NCI-H2107 treated with DMSO at 0.1 percent for 48 hours (cell line): ENCODE measurements at regions not wholly inside any gene's neighbourhood (a gene's known extent, or its start where the extent isn't known, plus 50 kb on each side); places are given as distances from the start of the nearest gene placed in this dataset.
A peak's percentile ranks its signal among the peaks of the same experiment; 100 is the strongest.
"Not testable (repeated sequence)": the region's sequence is repeated elsewhere in the genome, so short reads cannot be mapped to it uniquely, and the experiment has no call there.

Experiments
- DNase-seq: peaks from one replicate; lab custom pipeline; 2025; ENCODE audit not compliant: unreplicated experiment; lab: John Stamatoyannopoulos, UW

DNA sequence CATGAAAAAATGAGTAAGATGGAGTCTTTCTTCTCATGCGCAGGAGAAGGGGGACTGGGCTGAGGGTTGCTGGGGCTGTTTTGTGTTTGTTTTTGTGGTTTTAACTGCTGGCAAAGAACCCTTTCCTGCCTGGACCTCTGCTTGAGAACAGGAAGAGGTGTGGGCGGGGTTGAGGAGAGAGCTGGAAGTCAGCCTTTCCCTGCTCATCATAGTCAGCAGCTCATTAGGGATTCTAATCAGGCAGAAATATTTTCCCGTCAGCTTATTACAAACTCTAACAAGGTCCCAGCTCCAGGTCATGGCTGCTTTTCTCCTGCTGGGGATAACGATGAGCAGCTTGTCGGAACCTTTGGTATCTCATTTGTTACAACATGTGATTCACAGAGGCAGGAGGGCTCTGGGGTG, 185.0 kb upstream of the NRXN3 start:
- no peak for DNase-seq

DNA sequence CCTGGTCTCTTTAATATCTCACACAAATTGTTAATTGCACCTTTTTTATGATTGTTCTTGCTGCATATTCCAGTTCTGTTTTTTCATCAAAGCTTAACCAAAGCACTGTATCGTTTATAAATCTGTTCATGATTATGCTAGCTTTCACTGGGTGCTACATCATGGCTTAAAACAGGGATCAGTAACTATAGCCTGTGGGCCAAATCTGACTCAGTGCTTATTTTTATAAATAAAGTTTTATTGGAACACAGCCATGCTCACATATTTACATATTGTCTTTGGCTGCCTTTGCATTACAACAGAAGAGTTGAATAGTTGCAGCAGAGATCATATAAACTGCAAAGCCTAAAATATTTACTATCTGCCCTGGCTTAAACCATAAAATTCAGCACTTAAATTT, 183.4 kb upstream of the NRXN3 start:
- DNase-seq = no peak

DNA sequence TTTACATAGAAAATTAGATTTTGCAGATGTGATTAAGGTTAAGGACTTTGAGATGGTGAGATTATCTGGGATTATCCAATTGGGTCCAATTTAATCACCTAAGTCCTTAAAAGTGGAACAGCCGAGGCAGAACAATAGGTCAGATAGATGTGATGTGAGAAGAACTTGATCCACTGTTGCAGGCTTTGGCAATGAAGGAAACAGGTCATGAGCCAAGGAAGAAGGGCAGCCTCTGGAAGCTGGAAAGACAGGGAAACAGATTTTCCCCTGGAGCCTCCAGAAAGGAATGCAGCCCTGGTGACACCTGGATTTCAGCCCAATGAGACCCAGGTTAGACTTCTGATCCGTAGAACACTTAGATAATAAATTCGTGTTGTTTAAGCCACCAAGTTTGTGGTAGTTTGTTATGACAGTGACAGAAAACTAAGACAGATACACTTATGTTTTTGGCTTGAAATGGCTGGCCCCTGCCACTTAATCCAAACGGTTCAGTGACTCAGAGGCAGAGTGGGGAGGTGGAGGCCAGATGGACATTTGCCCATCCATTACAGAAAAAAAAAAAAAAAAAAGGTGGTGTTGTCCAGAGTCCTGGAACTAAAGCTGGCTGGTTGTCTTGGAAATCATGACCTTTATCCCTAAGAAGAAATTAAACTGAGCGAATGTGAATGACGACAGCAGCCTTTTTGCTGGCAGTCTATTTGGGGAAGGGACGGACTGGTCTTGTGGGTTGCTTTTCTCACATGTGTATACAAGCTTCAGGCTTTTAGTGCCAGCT, 181.9 kb upstream of the NRXN3 start:
- DNase-seq = no peak

DNA sequence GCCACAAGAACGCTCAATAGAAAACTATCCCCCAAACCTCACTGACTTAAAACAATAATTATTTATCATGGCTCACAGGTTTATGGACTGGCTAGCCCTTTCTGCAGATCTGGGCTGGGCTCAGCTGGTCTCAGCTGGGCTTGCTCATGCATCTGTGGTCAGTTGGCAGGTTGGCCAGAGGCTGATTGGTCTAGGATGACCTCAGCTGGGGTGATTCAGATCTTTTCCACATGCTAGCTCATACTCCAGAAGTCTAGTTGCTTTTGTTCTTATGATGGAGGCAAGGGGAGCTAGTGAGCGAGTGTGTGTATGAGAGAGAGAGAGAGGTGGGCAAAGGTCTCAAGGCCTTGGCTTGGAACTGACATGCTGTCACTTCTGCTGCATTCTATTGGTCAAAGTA, 181.2 kb upstream of the NRXN3 start:
- DNase-seq = no peak

DNA sequence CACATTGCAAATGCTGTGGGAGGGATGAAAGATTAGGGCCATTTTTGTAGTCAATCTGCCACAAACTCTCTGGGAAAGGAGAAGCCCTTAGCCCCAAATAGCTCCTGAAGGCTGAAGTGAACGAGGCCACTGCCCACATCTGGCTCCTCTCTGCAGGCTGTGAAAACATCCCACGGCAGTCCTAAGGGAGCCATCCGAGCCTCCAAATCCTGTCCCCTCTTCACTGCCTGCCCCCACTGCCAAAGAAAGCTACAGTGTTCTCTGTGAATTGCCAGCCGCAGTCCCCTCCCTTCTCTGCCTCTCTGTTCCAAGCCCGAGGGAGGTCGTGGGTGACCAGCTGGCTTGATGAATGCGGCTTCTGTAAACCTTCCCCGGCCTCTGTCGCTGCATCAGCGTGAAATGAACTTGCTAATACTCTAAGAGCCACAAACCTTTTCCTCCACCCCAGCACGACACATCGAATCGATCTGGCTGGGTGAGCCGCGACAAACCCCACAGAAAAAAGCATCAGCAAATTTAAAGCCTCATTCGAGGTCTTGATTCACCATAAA, 180.7 kb upstream of the NRXN3 start:
- DNase-seq = no peak

DNA sequence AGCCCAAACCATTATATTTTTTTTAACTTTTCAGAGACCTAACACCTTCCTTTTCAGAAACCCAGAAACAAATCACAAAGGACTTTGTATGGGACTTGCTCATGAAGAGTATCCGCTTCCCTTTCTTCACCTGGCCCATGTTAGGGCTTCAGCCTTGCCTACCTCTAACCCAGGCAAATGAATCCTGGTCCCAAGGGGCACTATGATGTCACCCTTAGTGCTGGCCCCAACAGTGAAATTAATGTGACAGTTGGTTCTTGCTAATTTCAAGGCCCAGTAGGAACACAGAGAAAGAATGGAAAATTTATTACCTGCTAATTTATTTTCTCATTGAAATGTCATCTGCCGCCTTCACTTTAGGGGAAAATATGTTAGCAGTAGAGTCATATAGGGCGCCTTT, 179.8 kb upstream of the NRXN3 start:
- no peak for DNase-seq

DNA sequence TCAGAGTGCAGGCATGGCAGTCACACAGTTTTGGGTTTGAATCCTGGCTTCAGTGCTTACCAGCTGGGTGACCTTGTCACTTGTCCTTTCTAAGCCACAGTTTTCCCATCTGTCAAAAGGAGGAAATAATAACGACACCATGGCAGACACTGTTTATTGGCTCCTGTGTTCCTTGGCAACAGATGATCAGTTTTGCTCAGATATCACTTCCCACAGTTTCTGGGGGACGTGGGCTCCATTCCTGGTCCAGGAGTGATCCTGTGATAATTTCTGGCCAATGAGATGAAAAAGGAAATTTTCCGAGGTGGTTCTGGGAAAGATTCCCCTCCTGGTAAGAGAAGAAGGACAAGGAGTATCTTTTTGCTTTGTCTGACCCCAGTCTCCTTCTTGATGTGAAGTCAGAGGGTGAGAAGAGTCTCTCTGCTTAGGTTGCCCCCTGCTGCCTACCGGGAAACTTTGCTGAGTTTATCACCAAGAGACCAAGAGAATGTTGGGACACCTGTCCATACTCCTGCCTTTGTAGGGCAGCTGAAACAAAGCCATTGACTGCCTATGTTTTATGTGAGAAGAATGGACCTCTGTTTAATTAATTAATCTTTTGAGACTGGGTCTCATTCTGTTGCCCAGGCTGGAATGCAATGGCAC, 178.9 kb upstream of the NRXN3 start:
- DNase-seq = no peak

DNA sequence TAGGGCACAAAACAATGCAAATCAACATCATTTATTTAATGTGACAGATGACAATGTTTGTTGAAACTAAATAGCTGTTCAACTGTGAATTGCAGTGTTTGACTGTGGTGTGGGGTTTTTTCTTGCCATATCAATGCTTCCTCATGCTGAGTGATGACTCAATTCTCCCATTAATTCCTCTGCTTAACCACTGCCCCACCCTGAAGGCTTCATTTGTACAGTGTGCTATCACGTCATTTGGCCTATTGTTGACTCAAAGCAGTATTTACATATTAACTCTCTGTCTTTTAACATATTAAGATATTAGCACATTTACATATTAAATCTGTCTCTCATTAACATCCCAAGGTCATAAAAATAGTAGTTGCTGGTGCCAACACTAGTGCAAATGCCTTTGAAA, 164.8 kb upstream of the NRXN3 start:
- no peak for DNase-seq

DNA sequence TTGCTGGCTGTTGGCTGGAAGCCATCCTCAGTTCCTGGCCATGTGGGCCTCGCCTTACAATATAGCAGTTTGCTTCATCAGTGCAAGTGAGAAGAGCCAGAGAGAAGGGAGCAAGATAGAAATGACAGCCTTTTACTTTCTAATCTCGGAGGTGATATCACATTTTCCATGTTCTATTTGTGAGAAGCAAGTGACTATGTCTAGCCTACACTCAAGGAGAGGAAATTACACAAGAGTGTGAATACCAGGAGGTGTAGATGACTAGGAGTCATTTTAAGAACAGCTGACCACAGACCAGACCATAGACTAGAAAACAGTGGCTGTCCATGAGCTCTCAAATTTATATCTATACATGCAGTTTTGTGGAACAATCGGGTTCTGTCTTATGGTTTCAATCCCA, 163.0 kb upstream of the NRXN3 start:
- no peak for DNase-seq

DNA sequence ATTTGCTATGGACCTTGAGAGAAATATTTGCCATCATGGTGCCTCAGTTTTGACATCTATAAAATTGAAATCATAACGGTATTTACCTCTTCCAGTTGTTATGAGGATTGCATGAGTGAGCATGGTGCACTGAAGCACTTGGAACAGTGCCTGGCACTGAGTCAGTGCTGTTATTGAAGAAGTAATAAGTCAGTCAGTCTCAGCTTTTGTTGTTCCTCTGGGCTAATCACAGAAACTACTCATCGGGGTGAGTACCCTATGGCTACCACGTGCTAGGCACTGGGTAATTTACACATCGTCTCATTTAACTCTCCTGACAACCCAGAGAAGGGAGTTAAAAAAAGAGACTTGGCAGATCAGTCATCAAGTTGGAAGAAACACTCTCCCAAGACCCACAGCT, 159.5 kb upstream of the NRXN3 start:
- no peak for DNase-seq

DNA sequence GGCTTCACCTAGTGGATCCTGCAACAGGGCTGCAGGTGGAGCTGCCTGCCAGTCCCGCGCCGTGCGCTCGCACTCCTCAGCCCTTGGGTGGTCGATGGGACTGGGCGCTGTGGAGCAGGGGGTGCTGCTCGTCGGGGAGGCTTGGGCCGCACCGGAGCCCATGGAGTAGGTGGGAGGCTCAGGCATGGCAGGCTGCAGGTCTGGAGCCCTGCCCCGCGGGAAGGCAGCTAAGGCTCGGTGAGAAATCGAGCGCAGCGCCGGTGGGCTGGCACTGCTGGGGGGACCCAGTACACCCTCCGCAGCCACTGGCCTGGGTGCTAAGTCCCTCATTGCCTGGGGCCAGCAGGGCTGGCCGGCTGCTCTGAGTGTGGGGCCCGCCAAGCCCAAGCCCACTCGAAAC, 156.3 kb upstream of the NRXN3 start:
- not testable (repeated sequence) for DNase-seq

DNA sequence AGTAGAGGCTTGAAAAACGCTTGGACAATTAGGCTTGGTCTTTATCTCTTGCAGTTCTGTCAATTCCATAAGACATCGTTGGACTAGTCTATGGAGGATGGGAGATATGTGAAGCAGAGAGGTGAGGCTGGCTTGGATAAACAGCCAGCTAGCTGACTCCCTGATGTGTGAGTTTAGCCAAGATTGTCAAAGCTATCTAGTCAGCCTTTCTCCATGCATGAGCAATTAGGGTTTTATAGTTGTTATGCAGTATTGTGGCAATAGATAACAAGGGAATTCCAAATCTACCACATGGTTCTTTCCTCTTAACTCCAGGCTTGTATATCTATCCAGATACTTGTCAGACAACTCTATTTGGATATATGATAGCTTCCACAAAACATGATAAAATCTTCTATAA, 153.6 kb upstream of the NRXN3 start:
- no peak for DNase-seq

DNA sequence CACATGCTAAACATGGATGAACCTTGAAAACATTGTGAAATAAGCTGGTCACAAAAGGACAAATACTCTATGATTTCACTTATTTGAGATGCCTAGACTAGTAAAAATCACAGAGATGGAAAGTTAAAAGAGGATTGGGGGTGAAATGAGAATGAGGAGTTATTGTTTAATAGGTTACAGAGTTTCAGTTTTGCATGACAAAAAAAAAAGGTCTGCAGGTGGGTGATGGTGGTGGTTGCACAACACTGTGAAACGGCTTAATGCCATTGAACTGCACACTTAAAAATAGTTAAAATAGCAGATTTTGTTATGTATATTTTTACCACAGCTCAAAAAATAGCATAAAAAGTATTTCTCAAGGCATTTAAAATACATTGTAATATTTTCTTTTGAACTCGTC, 151.9 kb upstream of the NRXN3 start:
- DNase-seq = no peak

DNA sequence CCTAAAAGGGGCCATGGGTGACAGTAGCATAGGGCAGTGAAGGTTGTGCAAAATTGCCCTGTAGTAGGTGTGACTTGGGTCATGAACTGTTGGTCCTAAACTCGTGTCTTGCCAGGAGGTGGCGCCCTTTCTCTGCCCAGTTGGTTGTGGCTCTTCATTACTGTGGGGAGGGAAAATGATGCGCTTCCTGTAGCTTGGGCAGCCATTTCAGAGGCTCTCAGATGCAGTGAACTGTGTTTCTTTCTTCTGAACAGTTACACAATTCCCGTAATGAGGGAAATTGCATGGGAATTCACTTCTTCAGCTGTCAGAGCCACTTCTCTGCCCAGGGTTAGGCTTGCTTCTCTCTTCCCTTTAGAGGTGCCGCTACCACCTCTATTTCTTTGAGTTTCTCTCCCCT, 148.1 kb upstream of the NRXN3 start:
- peak; percentile 97 for DNase-seq

DNA sequence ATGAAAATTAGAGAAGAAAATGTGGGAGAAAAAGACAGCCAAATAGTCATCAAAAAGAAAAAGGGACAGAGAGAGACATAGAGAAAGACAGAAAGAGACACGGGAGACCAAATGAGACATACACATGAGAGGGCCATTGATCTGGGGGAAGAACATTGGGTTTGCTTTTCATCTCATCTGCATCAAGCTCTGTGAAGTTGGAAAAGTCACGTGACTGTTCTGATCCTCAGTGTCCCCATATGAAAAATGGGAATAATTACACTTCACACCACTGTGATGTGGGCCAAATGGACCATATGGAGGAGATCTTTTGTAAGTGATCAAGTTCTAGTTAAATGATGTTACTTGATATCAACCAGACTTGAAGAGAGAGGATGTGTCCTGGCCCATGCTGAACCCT, 147.1 kb upstream of the NRXN3 start:
- no peak for DNase-seq

DNA sequence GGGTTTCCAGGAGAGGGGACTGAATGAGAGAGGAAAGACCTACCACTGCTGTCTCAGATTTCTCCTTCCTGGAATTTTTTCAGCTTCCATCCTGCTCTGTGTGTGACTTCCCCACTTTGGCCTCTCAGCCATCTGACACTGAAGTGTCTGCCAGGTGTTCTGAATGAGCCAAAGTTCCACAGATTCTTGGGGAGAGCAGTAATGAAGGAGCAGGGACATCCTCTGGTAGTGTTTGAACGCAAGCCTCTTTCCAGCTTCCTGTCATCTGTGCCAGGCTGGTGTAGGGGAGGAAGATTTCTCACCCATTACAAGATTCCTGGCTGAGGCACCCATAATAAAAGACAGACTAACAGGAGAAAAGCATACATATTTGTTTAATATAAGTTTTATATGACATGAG, 141.7 kb upstream of the NRXN3 start:
- peak; percentile 45 for DNase-seq

DNA sequence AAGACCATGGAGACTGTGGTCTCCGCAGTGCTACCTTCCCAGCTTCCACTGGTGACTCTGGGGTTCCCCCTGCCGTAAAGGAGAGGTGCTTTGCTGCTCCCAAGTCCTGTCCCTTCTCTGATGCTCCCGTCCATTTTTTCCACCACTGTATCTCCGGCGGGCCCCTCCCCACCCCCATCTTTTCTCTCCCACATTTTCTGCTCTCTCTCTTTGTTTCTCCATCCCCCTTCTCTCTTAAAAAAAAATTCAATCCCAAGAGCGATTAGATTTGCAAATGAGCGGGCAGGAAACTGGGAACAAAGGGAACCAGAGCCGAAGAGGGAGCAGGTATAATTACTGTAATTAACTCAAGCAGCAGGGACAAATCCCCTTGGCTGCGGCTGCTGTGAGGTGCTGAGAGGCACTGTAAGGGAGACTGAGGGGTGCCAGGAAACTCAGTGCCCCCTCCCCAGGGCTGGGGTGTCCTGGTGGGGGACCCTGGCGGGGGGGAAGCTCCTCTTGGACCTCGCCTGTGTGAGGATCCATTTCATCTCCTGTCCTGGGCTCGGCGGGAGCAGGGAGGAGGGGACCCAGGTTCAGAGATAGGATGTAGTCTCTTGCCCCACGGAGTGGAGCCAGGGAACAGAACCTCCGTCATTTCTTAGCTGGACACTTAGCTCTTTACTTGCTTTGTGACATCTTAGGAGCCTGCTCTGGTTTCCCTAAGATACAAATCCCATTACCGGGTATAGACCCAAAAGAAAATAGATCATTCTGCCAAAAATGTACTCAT, 140.4 kb upstream of the NRXN3 start:
- peak; percentile 77 for DNase-seq

DNA sequence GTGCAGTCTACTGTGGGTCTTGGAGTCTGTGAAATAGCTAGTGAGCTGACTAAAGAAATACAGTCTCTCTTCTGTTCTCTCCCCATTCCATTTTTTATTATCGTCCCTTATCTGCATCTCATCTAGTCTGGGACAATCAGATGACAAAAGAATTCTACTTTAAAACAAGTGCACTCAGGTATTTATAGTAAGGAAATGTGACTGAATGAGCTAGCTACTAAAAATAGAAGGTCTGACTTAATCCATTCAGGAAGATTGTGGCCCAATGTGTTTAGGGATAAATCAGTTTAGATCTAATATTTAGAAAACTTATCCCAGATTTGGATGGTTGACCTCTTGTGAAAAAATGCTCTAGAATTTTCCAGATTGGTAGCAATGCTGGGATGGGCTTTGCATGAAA, 126.8 kb upstream of the NRXN3 start:
- DNase-seq = no peak

DNA sequence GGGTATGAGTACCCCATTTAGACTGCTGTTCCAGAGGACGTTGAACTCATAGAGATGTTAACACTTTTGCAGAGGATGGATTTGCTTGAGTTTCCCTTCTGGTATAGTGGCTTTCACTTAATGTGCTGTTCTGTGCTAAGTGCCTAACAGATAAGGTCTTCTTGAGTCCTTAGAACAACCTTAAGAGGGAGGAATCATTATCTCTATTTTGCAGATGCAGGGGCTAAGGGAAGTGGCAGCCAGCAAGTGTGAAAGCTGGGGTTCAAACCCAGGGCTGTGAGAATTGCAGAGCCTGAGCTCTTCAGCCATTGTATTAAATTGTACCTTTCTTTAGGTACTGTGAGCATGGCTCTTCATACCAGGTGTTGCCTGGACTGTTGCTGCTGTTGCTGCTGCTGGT, 122.1 kb upstream of the NRXN3 start:
- DNase-seq = no peak

DNA sequence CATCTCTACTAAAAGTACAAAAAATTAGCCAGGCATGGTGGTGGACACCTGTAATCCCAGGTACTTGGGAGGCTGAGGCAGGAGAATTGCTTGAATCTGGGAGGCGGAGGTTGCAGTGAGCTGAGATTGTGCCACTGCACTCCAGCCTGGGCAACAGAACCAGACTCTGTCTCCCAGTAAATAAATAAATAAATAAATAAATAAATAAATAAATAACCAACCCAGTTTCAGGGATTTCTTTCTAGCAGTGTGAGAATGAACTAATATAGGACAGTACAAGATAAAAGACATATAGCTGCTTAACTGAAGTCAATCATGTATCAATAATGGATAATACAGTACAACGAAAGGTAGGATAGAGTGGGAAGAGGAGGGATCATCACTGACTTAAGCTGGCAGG, 113.3 kb upstream of the NRXN3 start:
- DNase-seq = not testable (repeated sequence)

DNA sequence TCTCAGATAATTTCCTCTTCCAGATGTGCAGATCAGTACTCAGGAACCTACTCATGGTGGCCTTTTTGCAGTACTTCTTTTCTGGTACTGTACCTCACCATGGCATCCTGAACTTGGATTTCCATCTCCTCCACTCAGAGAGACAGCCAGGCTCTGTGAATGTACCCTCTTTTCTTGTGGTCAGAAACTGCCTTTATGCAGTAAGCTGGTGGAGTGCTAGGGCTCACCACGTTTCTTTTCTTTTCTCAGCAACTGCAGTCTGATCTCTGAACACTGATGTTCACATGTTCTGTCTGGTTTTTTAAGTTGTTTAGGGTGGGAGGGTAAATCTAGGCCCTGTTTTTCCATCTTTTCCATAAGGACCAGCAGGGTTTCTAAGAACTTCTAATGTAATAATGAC, 99.8 kb upstream of the NRXN3 start:
- no peak for DNase-seq

DNA sequence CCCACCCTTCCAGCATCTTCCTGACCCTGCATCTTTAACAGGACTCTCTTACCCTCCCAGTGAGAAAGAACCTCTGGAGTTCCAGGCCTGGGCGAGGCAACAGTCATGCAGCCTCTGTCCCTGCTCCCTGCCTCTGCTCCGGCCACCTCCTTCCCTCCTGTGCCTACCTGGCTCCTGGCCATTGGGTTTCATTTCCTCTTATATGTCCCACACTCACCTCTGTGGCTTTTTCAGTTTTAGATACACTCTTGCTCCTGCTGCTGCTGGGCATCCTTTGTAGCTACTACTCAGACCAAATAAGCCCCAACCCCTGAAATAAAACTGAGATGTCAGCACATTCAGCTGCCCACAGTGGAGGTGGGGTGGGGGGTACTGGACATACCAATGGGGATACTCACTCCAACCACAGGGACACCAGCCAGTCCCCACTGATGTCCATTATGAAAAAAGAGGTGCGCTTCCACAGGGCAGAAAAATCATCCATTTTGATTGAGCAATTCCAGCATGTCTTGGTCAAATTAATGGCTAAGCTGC, 99.1 kb upstream of the NRXN3 start:
- no peak for DNase-seq
